ENCODE measurements at regions not wholly inside any gene's neighbourhood (a gene's known extent, or its start where the extent isn't known, plus 50 kb on each side); places are given as distances from the start of the nearest gene placed in this dataset.
"Not testable (repeated sequence)": the region's sequence is repeated elsewhere in the genome, so short reads cannot be mapped to it uniquely, and the experiment has no call there.

DNA sequence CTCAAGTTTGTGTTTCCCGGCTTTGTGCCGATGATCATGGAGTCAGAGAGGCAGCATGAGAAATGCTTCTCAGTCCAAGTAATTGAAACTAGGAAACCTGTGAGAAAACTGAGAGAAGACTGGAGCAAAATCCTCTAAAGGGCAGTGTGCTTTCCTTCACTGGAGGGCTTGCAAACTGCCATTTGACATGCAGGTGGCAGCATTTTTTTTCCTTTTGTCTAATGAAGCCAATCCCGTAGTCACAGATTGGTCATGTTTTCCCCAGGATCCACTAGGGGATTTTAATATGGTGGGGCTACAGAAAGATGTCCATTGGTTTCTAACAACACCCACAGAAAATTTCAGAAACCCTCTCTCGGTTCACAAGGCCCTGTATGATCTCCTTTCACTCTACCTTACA lies 117.4 kb upstream of the NUDT10 start:
- Histone ChIP-seq H3K27ac (ENCODE audit: low read length) (no peak overlapping the region), H3K27me3 (ENCODE audit: control insufficient read depth, insufficient read depth, low read length) (no peaks in the 10 kb centered on the region)

DNA sequence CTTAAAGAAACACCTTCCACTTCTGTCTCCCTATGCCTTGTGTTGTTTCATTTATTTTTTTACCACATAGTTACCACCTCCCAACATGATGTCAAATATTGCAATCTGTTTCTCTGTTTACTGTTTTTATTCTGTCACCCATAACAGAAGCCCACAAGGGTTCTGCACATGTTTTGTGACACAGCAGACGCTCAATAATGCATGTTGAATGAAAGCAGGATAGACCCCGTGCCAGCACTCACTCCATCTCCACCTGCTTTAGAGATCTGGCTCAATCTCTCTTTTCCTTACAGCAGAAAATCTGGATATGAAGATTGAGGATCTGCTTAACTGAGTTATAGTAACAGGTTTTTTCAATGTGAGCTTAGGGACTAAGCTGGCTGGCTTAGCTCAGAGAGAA lies 116.8 kb upstream of the NUDT10 start:
- Histone ChIP-seq H3K27me3 (ENCODE audit: control insufficient read depth, insufficient read depth, low read length) (no peaks in the 10 kb centered on the region), H3K4me1 (ENCODE audit: control insufficient read depth, insufficient read depth, low read length) (no peaks in the 10 kb centered on the region), H3K4me3 (ENCODE audit: low read length) (no peak overlapping the region), H3K9me3 (ENCODE audit: control insufficient read depth, low read depth, low read length) (no peaks in the 10 kb centered on the region), H3K27ac (ENCODE audit: low read length) (no peak overlapping the region), H3K36me3 (ENCODE audit: control insufficient read depth, insufficient read depth, low read length) (no peaks in the 10 kb centered on the region)
- WGBS (ENCODE audit: insufficient coverage, low lambda C conversion rate): no CpG with 5 or more reads among the region's 2 CpGs
- DNase-seq: no peak

More for the DNA sequence above, 117.4 kb upstream of the NUDT10 start:
- no peaks in the 10 kb centered on the region for H3K36me3 ChIP-seq (ENCODE audit: control insufficient read depth, insufficient read depth, low read length)
- no CpG with 5 or more reads among the region's 4 CpGs for WGBS (ENCODE audit: insufficient coverage, low lambda C conversion rate)
- H3K4me1 ChIP-seq (ENCODE audit: control insufficient read depth, insufficient read depth, low read length): no peaks in the 10 kb centered on the region
- H3K9me3 ChIP-seq (ENCODE audit: control insufficient read depth, low read depth, low read length): no peaks in the 10 kb centered on the region
- no peak overlapping the region for H3K4me3 ChIP-seq (ENCODE audit: low read length)
- peak in 1 of 2 donors; percentile 1 for DNase-seq

DNA sequence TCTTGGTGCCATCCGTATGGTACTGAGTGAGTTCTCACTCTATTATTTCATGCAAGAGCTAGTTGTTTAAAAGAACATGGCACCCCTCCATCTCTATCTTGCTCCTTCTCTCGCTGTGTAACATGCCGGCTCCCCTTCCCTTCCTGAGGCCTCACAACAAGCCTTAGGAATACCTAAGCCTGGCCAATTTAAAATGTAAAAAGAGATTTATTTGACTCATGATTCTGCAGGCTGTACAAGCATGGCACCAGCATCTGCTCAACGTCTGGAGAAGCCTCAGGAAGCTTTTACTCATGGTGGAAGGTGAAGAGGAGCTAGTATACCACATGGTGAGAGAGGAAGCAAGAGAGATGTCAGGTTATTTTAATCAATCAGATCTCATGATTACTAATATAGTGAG lies 90.4 kb upstream of the NUDT10 start:
- no peaks in the 10 kb centered on the region for H3K4me1 ChIP-seq (ENCODE audit: control insufficient read depth, insufficient read depth, low read length)
- no peaks in the 10 kb centered on the region for H3K36me3 ChIP-seq (ENCODE audit: control insufficient read depth, insufficient read depth, low read length)
- DNase-seq: no peak
- no peak overlapping the region for H3K4me3 ChIP-seq (ENCODE audit: low read length)
- H3K9me3 ChIP-seq (ENCODE audit: control insufficient read depth, low read depth, low read length): no peaks in the 10 kb centered on the region
- no CpG with 5 or more reads among the region's 4 CpGs for WGBS (ENCODE audit: insufficient coverage, low lambda C conversion rate)
- no peaks in the 10 kb centered on the region for H3K27me3 ChIP-seq (ENCODE audit: control insufficient read depth, insufficient read depth, low read length)
- H3K27ac ChIP-seq (ENCODE audit: low read length): no peak overlapping the region

DNA sequence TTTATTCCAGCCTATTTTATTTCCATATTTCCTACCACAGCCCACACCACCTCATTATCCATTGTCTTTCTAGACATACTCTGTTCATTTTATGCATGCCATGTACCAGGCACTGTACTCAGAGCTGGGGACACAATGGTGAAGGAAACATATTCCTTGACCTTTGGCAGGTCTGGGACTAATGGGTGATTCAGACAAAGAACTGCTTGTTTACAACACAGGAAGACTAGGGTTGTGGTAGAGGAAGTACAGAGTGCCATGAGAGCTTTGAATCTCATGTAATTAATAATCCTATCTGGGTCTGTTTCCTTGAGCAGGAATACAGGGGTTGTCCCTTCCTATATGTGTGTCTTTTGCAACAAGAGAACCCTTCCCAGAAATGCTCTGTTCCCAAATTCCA lies 75.1 kb upstream of the NUDT10 start:
- Histone ChIP-seq H3K4me1 (ENCODE audit: control insufficient read depth, insufficient read depth, low read length) (no peaks in the 10 kb centered on the region), H3K36me3 (ENCODE audit: control insufficient read depth, insufficient read depth, low read length) (no peaks in the 10 kb centered on the region), H3K27ac (ENCODE audit: low read length) (no peak overlapping the region), H3K27me3 (ENCODE audit: control insufficient read depth, insufficient read depth, low read length) (no peaks in the 10 kb centered on the region), H3K4me3 (ENCODE audit: low read length) (no peak overlapping the region), H3K9me3 (ENCODE audit: control insufficient read depth, low read depth, low read length) (no peaks in the 10 kb centered on the region)
- no peak for DNase-seq

DNA sequence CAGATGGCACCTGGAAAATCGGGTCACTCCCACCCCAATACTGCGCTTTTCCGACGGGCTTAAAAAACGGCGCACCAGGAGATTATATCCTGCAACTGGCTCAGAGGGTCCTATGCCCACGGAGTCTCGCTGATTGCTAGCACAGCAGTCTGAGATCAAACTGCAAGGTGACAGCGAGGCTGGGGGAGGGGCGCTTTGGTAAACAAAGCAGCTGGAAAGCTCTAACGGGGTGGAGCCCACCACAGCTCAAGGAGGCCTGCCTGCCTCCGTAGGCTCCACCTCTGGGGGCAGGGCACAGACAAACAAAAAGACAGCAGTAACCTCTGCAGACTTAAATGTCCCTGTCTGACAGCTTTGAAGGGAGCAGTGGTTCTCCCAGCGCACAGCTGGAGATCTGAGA lies 70.4 kb upstream of the NUDT10 start:
- not testable (repeated sequence) for H3K9me3 ChIP-seq (ENCODE audit: control insufficient read depth, low read depth, low read length); H3K27ac ChIP-seq (ENCODE audit: low read length); H3K27me3 ChIP-seq (ENCODE audit: control insufficient read depth, insufficient read depth, low read length); H3K36me3 ChIP-seq (ENCODE audit: control insufficient read depth, insufficient read depth, low read length); H3K4me1 ChIP-seq (ENCODE audit: control insufficient read depth, insufficient read depth, low read length); DNase-seq; H3K4me3 ChIP-seq (ENCODE audit: low read length)
- no CpG with 5 or more reads among the region's 13 CpGs for WGBS (ENCODE audit: insufficient coverage, low lambda C conversion rate)

DNA sequence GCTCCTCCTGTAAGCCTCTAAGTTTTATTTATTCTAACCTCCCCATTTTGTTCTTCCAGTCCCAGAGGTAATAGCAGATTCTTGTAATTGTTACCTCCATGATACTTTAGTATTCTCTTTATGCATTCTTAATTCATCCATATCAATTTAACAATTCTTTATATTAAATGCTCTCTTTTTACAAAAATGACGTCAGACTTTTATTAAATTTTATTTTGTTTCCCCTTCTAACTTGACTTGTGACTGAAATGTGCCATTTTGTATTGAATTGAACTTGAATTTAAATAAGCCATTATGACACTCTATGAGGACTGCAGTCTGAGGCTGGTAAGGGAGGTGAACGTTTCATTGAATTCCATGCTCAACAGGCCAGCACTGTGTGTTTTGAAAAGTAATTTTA lies 60.0 kb upstream of the NUDT10 start:
- H3K27ac ChIP-seq (ENCODE audit: low read length): no peak overlapping the region
- H3K27me3 ChIP-seq (ENCODE audit: control insufficient read depth, insufficient read depth, low read length): no peaks in the 10 kb centered on the region
- no peak overlapping the region for H3K4me3 ChIP-seq (ENCODE audit: low read length)
- no peaks in the 10 kb centered on the region for H3K36me3 ChIP-seq (ENCODE audit: control insufficient read depth, insufficient read depth, low read length)
- H3K4me1 ChIP-seq (ENCODE audit: control insufficient read depth, insufficient read depth, low read length): no peaks in the 10 kb centered on the region
- DNase-seq: no peak
- WGBS (ENCODE audit: insufficient coverage, low lambda C conversion rate): no CpG with 5 or more reads among the region's 2 CpGs
- H3K9me3 ChIP-seq (ENCODE audit: control insufficient read depth, low read depth, low read length): no peaks in the 10 kb centered on the region

DNA sequence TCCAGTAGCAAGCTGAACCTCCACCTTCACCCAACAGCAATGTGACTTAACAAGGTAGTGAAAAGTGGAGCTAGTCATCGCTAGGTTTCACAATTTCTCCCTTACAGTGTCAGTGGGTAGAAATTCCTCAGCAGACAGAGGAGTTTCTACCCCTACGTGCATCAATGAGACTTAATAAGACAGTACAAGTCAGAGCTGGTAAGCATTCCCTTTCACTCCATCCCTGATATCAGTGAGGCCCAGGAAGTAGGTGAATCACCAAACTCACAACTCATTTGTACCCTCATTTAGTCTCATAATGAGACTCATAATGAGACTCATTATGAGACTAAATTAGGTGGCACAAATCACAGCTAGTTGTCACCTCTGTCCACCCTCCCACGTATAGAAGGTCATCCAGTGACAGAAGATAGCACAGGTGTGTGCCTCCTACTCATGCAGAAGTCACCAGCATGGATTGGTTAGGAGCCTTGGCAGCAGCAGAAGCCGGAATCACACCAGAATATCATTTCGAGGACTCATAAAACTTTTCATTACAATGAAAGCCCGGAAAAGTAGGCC lies 50.8 kb upstream of the NUDT10 start:
- H3K4me1 ChIP-seq (ENCODE audit: control insufficient read depth, insufficient read depth, low read length): no peaks in the 10 kb centered on the region
- 100% methylated on average over 2 of the region's 6 CpGs for WGBS (ENCODE audit: insufficient coverage, low lambda C conversion rate)
- DNase-seq: no peak
- H3K9me3 ChIP-seq (ENCODE audit: control insufficient read depth, low read depth, low read length): peaks cover 3% of the 10 kb centered on the region
- no peaks in the 10 kb centered on the region for H3K27me3 ChIP-seq (ENCODE audit: control insufficient read depth, insufficient read depth, low read length)
- H3K4me3 ChIP-seq (ENCODE audit: low read length): no peak overlapping the region
- no peaks in the 10 kb centered on the region for H3K36me3 ChIP-seq (ENCODE audit: control insufficient read depth, insufficient read depth, low read length)
- H3K27ac ChIP-seq (ENCODE audit: low read length): no peak overlapping the region
